Endothelial cell of umbilical vein (primary cell): ENCODE measurements at regions not wholly inside any gene's neighbourhood (a gene's known extent, or its start where the extent isn't known, plus 50 kb on each side); places are given as distances from the start of the nearest gene placed in this dataset.

Experiments
- BruUV-seq: library from RNA; stranded (reverse); fragments of 400-500 nt; replicated peaks from 2 replicates; lab custom pipeline; 2021; lab: Mats Ljungman, UMichigan
- CTCF ChIA-PET: fragments of 300-600, 350-600 bp; sonication (Branson Sonifier 250); formaldehyde crosslinking; loops from one replicate; lab custom pipeline; 2021; ENCODE audit warnings: antibody characterized with exemption, inconsistent platforms; lab: Charles Lee
- POLR2A ChIA-PET: fragments of 300-600, 350-600 bp; sonication (Branson Sonifier 250); formaldehyde crosslinking; loops from one replicate; lab custom pipeline; 2021; ENCODE audit warnings: antibody characterized with exemption, inconsistent platforms; lab: Charles Lee
- DNase-seq: peaks from one replicate; pipeline ENCODE4 v3.0.0-alpha.2; 2011; ENCODE audit warnings: low read depth, low spot score
- FAIRE-seq: peaks from 2 replicates; lab custom pipeline; 2011; peaks lifted over from hg19 to GRCh38; lab: Jason Lieb, UNC
- H2AFZ ChIP-seq: 2 replicates; pipeline ENCODE4 v1.6.0; 2012; ENCODE audit warnings: low read depth, low read length, control low read depth, inconsistent platforms
- H3K27ac ChIP-seq: 2 replicates; pipeline ENCODE4 v1.5.1; 2011; ENCODE audit warnings: low read depth, mild to moderate bottlenecking, control low read depth, low read length, moderate library complexity; ENCODE audit not compliant: insufficient read depth
- H3K27me3 ChIP-seq, 2 experiments: 2 replicates each; pipeline versions ENCODE4 v1.6.0 to v1.6.1; 2011; ENCODE audit warnings: low read length in 2 of 2, mixed read lengths in 1 of 2; ENCODE audit not compliant: control insufficient read depth in 2 of 2, insufficient read depth in 2 of 2
- H3K36me3 ChIP-seq, 2 experiments: 2 replicates in 1 of 2; 3 replicates in 1 of 2; pipeline ENCODE4 v1.5.1; 2011; ENCODE audit warnings: low read length in 2 of 2, mild to moderate bottlenecking in 1 of 2, moderate library complexity in 1 of 2; ENCODE audit not compliant: control insufficient read depth in 2 of 2, insufficient read depth in 2 of 2; ENCODE audit errors: extremely low read depth in 1 of 2
- H3K4me1 ChIP-seq: 3 replicates; pipeline ENCODE4 v1.5.1; 2011; ENCODE audit warnings: mild to moderate bottlenecking, low read length; ENCODE audit not compliant: control insufficient read depth, insufficient read depth; ENCODE audit errors: extremely low read depth
- H3K4me2 ChIP-seq: 2 replicates; pipeline ENCODE4 v1.6.1; 2011; ENCODE audit warnings: low read length, control low read depth, mixed read lengths; ENCODE audit not compliant: insufficient read depth
- H3K4me3 ChIP-seq, 3 experiments: fragments of 200-600 bp in 1 of 3; sonication (generic), shearing (Covaris generic) in 1 of 3; replicated peaks in 1 of 3; 2 replicates each; pipeline ENCODE4 v1.5.1; 2011 to 2016; ENCODE audit warnings: control low read depth in 3 of 3, low read length in 3 of 3, mild to moderate bottlenecking in 2 of 3, inconsistent platforms in 1 of 3, low read depth in 1 of 3, moderate library complexity in 1 of 3; ENCODE audit not compliant: insufficient read depth in 1 of 3
- H3K79me2 ChIP-seq: 2 replicates; pipeline ENCODE4 v1.6.0; 2012; ENCODE audit warnings: low read length, inconsistent platforms; ENCODE audit not compliant: control insufficient read depth, insufficient read depth
- H3K9ac ChIP-seq: replicated peaks from 2 replicates; pipeline ENCODE3; 2011; ENCODE audit warnings: low read length, control low read depth; ENCODE audit not compliant: insufficient read depth; ENCODE audit errors: extremely low read depth
- H3K9me1 ChIP-seq: replicated peaks from 3 replicates; pipeline ENCODE4 v1.6.0; 2011; ENCODE audit warnings: mild to moderate bottlenecking, low read length; ENCODE audit not compliant: control insufficient read depth, insufficient read depth; ENCODE audit errors: extremely low read depth
- H3K9me3 ChIP-seq: replicated peaks from 2 replicates; pipeline ENCODE4 v1.5.1; 2012; ENCODE audit warnings: low read length, inconsistent platforms; ENCODE audit not compliant: control insufficient read depth, insufficient read depth
- H4K20me1 ChIP-seq: replicated peaks from 2 replicates; pipeline ENCODE3; 2011; ENCODE audit warnings: mild to moderate bottlenecking, low read length; ENCODE audit not compliant: control insufficient read depth, insufficient read depth; ENCODE audit errors: extremely low read depth
- CTCF ChIP-seq, 2 donors: IDR thresholded peaks; 1 replicate in 1 of 2; 2 replicates in 1 of 2; pipeline ENCODE4 v1.5.1; 2011; ENCODE audit warnings: low read length in 2 of 2, mild to moderate bottlenecking in 2 of 2, moderate library complexity in 2 of 2, control low read depth in 1 of 2, inconsistent platforms in 1 of 2, low read depth in 1 of 2; ENCODE audit not compliant: insufficient read depth in 1 of 2; ENCODE audit errors: extremely low read depth in 1 of 2
- EZH2 ChIP-seq: IDR thresholded peaks from 2 replicates; pipeline ENCODE4 v1.6.1; 2012; ENCODE audit warnings: borderline replicate concordance, low read depth, mild to moderate bottlenecking, moderate library complexity, low read length, inconsistent platforms; ENCODE audit not compliant: severe bottlenecking
- FOS ChIP-seq: IDR thresholded peaks from 2 replicates; pipeline ENCODE4 v1.6.1; 2011; ENCODE audit warnings: mild to moderate bottlenecking, low read length, moderate library complexity, borderline replicate concordance; ENCODE audit not compliant: insufficient read depth
- GATA2 ChIP-seq: IDR thresholded peaks from 2 replicates; pipeline ENCODE4 v1.7.0; 2011; ENCODE audit warnings: low read depth, mild to moderate bottlenecking, moderate library complexity, mixed read lengths, low read length; ENCODE audit not compliant: insufficient read length, insufficient read depth
- JUN ChIP-seq: IDR thresholded peaks from 2 replicates; pipeline ENCODE4 v1.6.1; 2011; ENCODE audit warnings: borderline replicate concordance, low read depth; ENCODE audit not compliant: insufficient read length, insufficient read depth
- MAX ChIP-seq: IDR thresholded peaks from 2 replicates; pipeline ENCODE4 v1.6.1; 2011; ENCODE audit not compliant: insufficient read depth, insufficient read length
- MYC ChIP-seq: IDR thresholded peaks from one replicate; pipeline ENCODE4 v1.6.1; 2011; ENCODE audit warnings: mild to moderate bottlenecking, low read depth, low read length
- POLR2A ChIP-seq: IDR thresholded peaks from 2 replicates; pipeline ENCODE4 v1.6.1; 2012; ENCODE audit warnings: low read depth, mild to moderate bottlenecking, control low read depth, low read length
- POLR2AphosphoS5 ChIP-seq: IDR thresholded peaks from 2 replicates; pipeline ENCODE4 v1.6.1; 2012; ENCODE audit warnings: low read depth, mild to moderate bottlenecking, control low read depth, low read length, moderate library complexity; ENCODE audit not compliant: insufficient read depth
- dilution Hi-C: fragments of 300-500 bp; cut with MboI; formaldehyde crosslinking; loops from one replicate; pipeline ENCODE4 v1.15.0; 2019; ENCODE audit warnings: low sequenced_read_pairs; ENCODE audit not compliant: extremely low pct_ligation_motif_present
- intact Hi-C: fragments of 100-400 bp; cut with micrococcal nuclease; formaldehyde crosslinking; loops from one replicate; pipeline ENCODE4 v1.10.0; 2022

- H4K20me1 ChIP-seq = no peaks in the 10 kb centered on the region
- POLR2A ChIA-PET = no interaction called here
- no peak overlapping the region for H2AFZ ChIP-seq
- DNase-seq = peak; percentile 10
- H3K9me1 ChIP-seq = no peaks in the 10 kb centered on the region
- H3K27me3 ChIP-seq = peaks cover 2 to 11% of the 10 kb centered on the region in 2 experiments
- H3K36me3 ChIP-seq = no peaks in the 10 kb centered on the region
- no peak overlapping the region for H3K4me3 ChIP-seq
- FAIRE-seq = no peak
- H3K79me2 ChIP-seq = no peaks in the 10 kb centered on the region
- no peak overlapping the region for H3K4me2 ChIP-seq
- peak; percentile 59 to 68 for TF ChIP-seq CTCF (IDR thresholded peaks at IDR 0.05; ENCODE audit: extremely low read depth in 1 of 2, insufficient read depth in 1 of 2, low read depth in 1 of 2, low read length in 2 of 2)
- TF ChIP-seq MYC = no peak
- no peaks in the 10 kb centered on the region for H3K4me1 ChIP-seq
- no TSS peak for BruUV-seq
- H3K9ac ChIP-seq = no peak overlapping the region
- intact Hi-C loops = loop anchor here (1.0 to 10.0 kb wide), 3 partner anchors 77 to 341 kb away; partner anchors contain the start of gene MRM1
- no peaks in the 10 kb centered on the region for H3K9me3 ChIP-seq
- no peak overlapping the region for H3K27ac ChIP-seq
- dilution Hi-C loops = no loop called here
- CTCF ChIA-PET = interaction anchor here (1.0 to 2.5 kb wide), 4 partner anchors 104 to 341 kb away, joined by 3 to 17 read pairs (median 6); partner anchors contain the start of gene MRM1
Measured at GRCh38 chr17:36705874-36706731, 104.7 kb downstream of the MRM1 start.

- Histone ChIP-seq H3K4me1 (no peaks in the 10 kb centered on the region), H3K9ac (no peak overlapping the region), H3K36me3 (no peaks in the 10 kb centered on the region), H3K27ac (no peak overlapping the region), H3K79me2 (no peaks in the 10 kb centered on the region), H3K9me1 (no peaks in the 10 kb centered on the region), H3K4me3 (no peak overlapping the region), H3K4me2 (no peak overlapping the region), H3K27me3 (peaks cover 6 to 11% of the 10 kb centered on the region in 2 experiments), H4K20me1 (no peaks in the 10 kb centered on the region), H2AFZ (no peak overlapping the region), H3K9me3 (no peaks in the 10 kb centered on the region)
- no peak for TF ChIP-seq FOS
- TF ChIP-seq MYC = no peak
- no peak for TF ChIP-seq POLR2AphosphoS5
- TF ChIP-seq MAX = no peak
- no peak for TF ChIP-seq CTCF (IDR thresholded peaks at IDR 0.05; ENCODE audit: extremely low read depth in 1 of 2, insufficient read depth in 1 of 2, low read depth in 1 of 2, low read length in 2 of 2)
- no peak for TF ChIP-seq JUN
- no peak for TF ChIP-seq POLR2A
- no peak for TF ChIP-seq EZH2
- TF ChIP-seq GATA2 = no peak
- CTCF ChIA-PET = no interaction called here
- POLR2A ChIA-PET = no interaction called here
- DNase-seq (no peak), FAIRE-seq (no peak)
- intact Hi-C loops = loop anchor here (2.0 to 10.0 kb wide), 2 partner anchors 103 to 339 kb away; partner anchors contain the start of gene MRM1
- BruUV-seq = no TSS peak
- dilution Hi-C loops = no loop called here
Measured at GRCh38 chr17:36707904-36708303, 106.5 kb downstream of the MRM1 start.
